Inflammatory macrophage (primary cell): ENCODE measurements at regions not wholly inside any gene's neighbourhood (a gene's known extent, or its start where the extent isn't known, plus 50 kb on each side); places are given as distances from the start of the nearest gene placed in this dataset.

Experiments used
- DNase-seq, 2 donors: peaks; one replicate each; pipeline ENCODE4 v3.0.0-alpha.2; 2020 to 2022

- DNase-seq, result no peak
Observed at GRCh38 chr1:232682248-232682647, 52.3 kb upstream of the SIPA1L2 start.

GRCh38 chr1:232684371-232685105 is 54.6 kb upstream of the SIPA1L2 start:
- no peak for DNase-seq

- DNase-seq, result no peak
Observed at GRCh38 chr1:232686346-232686745, 56.4 kb upstream of the SIPA1L2 start.

- DNase-seq, result no peak
Observed at GRCh38 chr1:232687304-232687703, 57.4 kb upstream of the SIPA1L2 start.

- DNase-seq, result no peak
Observed at GRCh38 chr1:232687728-232688127, 57.8 kb upstream of the SIPA1L2 start.

- DNase-seq, result no peak
Observed at GRCh38 chr1:232688398-232688797, 58.5 kb upstream of the SIPA1L2 start.

GRCh38 chr1:232689711-232690110 is 59.8 kb upstream of the SIPA1L2 start:
- no peak for DNase-seq

- no peak for DNase-seq
Observed at GRCh38 chr1:232690285-232690935, 60.5 kb upstream of the SIPA1L2 start.

GRCh38 chr1:232694475-232694874 is 64.5 kb upstream of the SIPA1L2 start:
- DNase-seq, result no peak

- DNase-seq, result no peak
Observed at GRCh38 chr1:232695621-232696385, 65.9 kb upstream of the SIPA1L2 start.

- no peak for DNase-seq
Observed at GRCh38 chr1:232696466-232696865, 66.5 kb upstream of the SIPA1L2 start.

- no peak for DNase-seq
Observed at GRCh38 chr1:232697187-232697822, 67.4 kb upstream of the SIPA1L2 start.

- no peak for DNase-seq
Observed at GRCh38 chr1:232699814-232700213, 69.9 kb upstream of the SIPA1L2 start.

GRCh38 chr1:232702911-232703310 is 73.0 kb upstream of the SIPA1L2 start:
- no peak for DNase-seq

GRCh38 chr1:232704256-232704655 is 74.3 kb upstream of the SIPA1L2 start:
- no peak for DNase-seq

- DNase-seq, result peak; percentile 52 to 59
Observed at GRCh38 chr1:232704694-232705680, 75.1 kb upstream of the SIPA1L2 start.

- peak; percentile 15 to 43 for DNase-seq
Observed at GRCh38 chr1:232705815-232706575, 76.1 kb upstream of the SIPA1L2 start.

GRCh38 chr1:232707142-232707541 is 77.2 kb upstream of the SIPA1L2 start:
- no peak for DNase-seq

- no peak for DNase-seq
Observed at GRCh38 chr1:232709386-232709785, 79.5 kb upstream of the SIPA1L2 start.

GRCh38 chr1:232711996-232712395 is 82.1 kb upstream of the SIPA1L2 start:
- DNase-seq, result no peak

- no peak for DNase-seq
Observed at GRCh38 chr1:232713785-232714184, 83.9 kb upstream of the SIPA1L2 start.
